Spleen (tissue), 7 donors: ENCODE measurements at regions not wholly inside any gene's neighbourhood (a gene's known extent, or its start where the extent isn't known, plus 50 kb on each side); places are given as distances from the start of the nearest gene placed in this dataset.

Experiments
- POLR2A ChIP-seq, 3 donors: fragments of 450-650 bp; IDR thresholded peaks; one replicate each; pipeline ENCODE4 v1.5.1; 2017; ENCODE audit warnings: antibody characterized with exemption in 3 of 3, mild to moderate bottlenecking in 1 of 3
- POLR2AphosphoS5 ChIP-seq, 3 donors: sonication (generic); formaldehyde crosslinking; IDR thresholded peaks; one replicate each; pipeline ENCODE4 v1.5.1; 2017; ENCODE audit warnings: antibody characterized with exemption in 3 of 3
- TF ChIP-seq, protein P1 (sequence below), 11 experiments: fragments of 200-600 bp in 7 of 11; fragments of 450-650 bp in 4 of 11; sonication (generic) in 4 of 11; IDR thresholded peaks in 8 of 11; conservative IDR thresholded peaks in 3 of 11; 1 replicate in 7 of 11; 2 replicates in 4 of 11; pipeline versions ENCODE4 v1.4.0 to v1.8.0; 2016 to 2021; ENCODE audit warnings: antibody characterized with exemption in 11 of 11, inconsistent platforms in 4 of 11, mild to moderate bottlenecking in 1 of 11
- donor health status: DM: no; HTN: no; CAD: no; lungs with moderate emphysema.
- donor health status: DM: no; HTN: no; CAD: no.
- donor health status: DM: no; HTN: no; CAD: no.

DNA sequence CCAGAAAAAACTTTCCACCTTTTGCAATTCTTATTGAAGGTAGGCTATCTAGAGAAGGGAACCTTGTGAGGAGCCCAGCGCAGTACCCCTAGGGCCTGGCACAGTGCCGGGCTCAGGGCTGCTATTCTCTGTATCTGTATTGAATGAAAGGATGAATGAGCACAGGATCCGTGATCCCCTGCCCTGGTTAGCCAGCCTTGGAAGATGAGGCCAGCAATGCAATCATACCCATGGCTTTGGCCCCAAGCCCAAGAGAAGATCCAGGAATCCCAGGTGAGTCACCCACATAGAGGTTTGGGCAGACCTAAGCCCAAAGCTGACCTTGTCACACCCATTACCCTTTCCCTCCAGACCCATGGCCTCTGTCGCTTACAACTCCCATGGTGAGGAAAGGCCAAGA lies 92.5 kb upstream of the CD82 start:
- TF ChIP-seq, protein P1, sequence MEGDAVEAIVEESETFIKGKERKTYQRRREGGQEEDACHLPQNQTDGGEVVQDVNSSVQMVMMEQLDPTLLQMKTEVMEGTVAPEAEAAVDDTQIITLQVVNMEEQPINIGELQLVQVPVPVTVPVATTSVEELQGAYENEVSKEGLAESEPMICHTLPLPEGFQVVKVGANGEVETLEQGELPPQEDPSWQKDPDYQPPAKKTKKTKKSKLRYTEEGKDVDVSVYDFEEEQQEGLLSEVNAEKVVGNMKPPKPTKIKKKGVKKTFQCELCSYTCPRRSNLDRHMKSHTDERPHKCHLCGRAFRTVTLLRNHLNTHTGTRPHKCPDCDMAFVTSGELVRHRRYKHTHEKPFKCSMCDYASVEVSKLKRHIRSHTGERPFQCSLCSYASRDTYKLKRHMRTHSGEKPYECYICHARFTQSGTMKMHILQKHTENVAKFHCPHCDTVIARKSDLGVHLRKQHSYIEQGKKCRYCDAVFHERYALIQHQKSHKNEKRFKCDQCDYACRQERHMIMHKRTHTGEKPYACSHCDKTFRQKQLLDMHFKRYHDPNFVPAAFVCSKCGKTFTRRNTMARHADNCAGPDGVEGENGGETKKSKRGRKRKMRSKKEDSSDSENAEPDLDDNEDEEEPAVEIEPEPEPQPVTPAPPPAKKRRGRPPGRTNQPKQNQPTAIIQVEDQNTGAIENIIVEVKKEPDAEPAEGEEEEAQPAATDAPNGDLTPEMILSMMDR (IDR thresholded peaks at IDR 0.05 in 8 of 11, conservative IDR thresholded peaks at IDR 0.05 in 3 of 11) = no peak
- TF ChIP-seq POLR2A (IDR thresholded peaks at IDR 0.05) = no peak
- TF ChIP-seq POLR2AphosphoS5 (IDR thresholded peaks at IDR 0.05) = no peak
